Fibroblast of lung (primary cell): ENCODE measurements at regions not wholly inside any gene's neighbourhood (a gene's known extent, or its start where the extent isn't known, plus 50 kb on each side); places are given as distances from the start of the nearest gene placed in this dataset.
A peak's percentile ranks its signal among the peaks of the same experiment; 100 is the strongest.

Source experiments
- DNase-seq, 2 donors: peaks; one replicate each; pipeline versions ENCODE4 v3.0.0 to v3.0.0-alpha.2; 2010; ENCODE audit warnings: low read depth in 2 of 2
- H2AFZ ChIP-seq: 2 replicates; pipeline ENCODE4 v1.5.1; 2012; ENCODE audit warnings: low read length, control low read depth, inconsistent platforms
- H3K27ac ChIP-seq: 2 replicates; pipeline ENCODE4 v1.5.1; 2011; ENCODE audit warnings: low read length, control low read depth; ENCODE audit not compliant: insufficient read depth
- H3K27me3 ChIP-seq: 2 replicates; pipeline ENCODE4 v1.5.1; 2011; ENCODE audit warnings: mild to moderate bottlenecking, low read length; ENCODE audit not compliant: control insufficient read depth, insufficient read depth
- H3K36me3 ChIP-seq: 2 replicates; pipeline ENCODE4 v1.5.1; 2011; ENCODE audit warnings: low read length; ENCODE audit not compliant: control insufficient read depth, insufficient read depth
- H3K4me1 ChIP-seq: 2 replicates; pipeline ENCODE4 v1.5.1; 2011; ENCODE audit warnings: low read length; ENCODE audit not compliant: control insufficient read depth, insufficient read depth; ENCODE audit errors: extremely low read depth
- H3K4me2 ChIP-seq: 2 replicates; pipeline ENCODE4 v1.5.1; 2011; ENCODE audit warnings: low read length, control low read depth; ENCODE audit not compliant: insufficient read depth; ENCODE audit errors: extremely low read depth
- H3K4me3 ChIP-seq, 4 experiments: fragments of 200-600 bp in 1 of 4; sonication (generic) in 1 of 4; replicated peaks in 1 of 4; 2 replicates each; pipeline ENCODE4 v1.5.1; 2011 to 2016; ENCODE audit warnings: low read length in 4 of 4, low read depth in 3 of 4, mild to moderate bottlenecking in 3 of 4, control low read depth in 2 of 4, inconsistent platforms in 1 of 4, mixed read lengths in 1 of 4; ENCODE audit not compliant: insufficient read depth in 1 of 4; ENCODE audit errors: control extremely low read depth in 1 of 4
- H3K79me2 ChIP-seq: 2 replicates; pipeline ENCODE4 v1.5.1; 2012; ENCODE audit warnings: mild to moderate bottlenecking, low read length, inconsistent platforms; ENCODE audit not compliant: control insufficient read depth, insufficient read depth
- H3K9ac ChIP-seq: 2 replicates; pipeline ENCODE4 v1.5.1; 2011; ENCODE audit warnings: mild to moderate bottlenecking, low read length, control low read depth; ENCODE audit not compliant: insufficient read depth
- H3K9me3 ChIP-seq: 2 replicates; pipeline ENCODE4 v1.5.1; 2012; ENCODE audit warnings: low read depth, low read length; ENCODE audit not compliant: control insufficient read depth, insufficient read depth
- H4K20me1 ChIP-seq: 2 replicates; pipeline ENCODE4 v1.5.1; 2011; ENCODE audit warnings: low read length; ENCODE audit not compliant: control insufficient read depth, insufficient read depth; ENCODE audit errors: extremely low read depth
- EZH2 ChIP-seq: IDR thresholded peaks from 2 replicates; pipeline ENCODE4 v1.5.1; 2012; ENCODE audit warnings: low read length, control low read depth, mild to moderate bottlenecking; ENCODE audit errors: missing control alignments
- TF ChIP-seq, protein P1 (sequence below), 2 donors: IDR thresholded peaks in 1 of 2; conservative IDR thresholded peaks in 1 of 2; 1 replicate in 1 of 2; 2 replicates in 1 of 2; pipeline ENCODE4 v1.5.1; 2011 to 2012; ENCODE audit warnings: low read length in 2 of 2, control low read depth in 1 of 2, inconsistent platforms in 1 of 2, low read depth in 1 of 2, mild to moderate bottlenecking in 1 of 2

DNA sequence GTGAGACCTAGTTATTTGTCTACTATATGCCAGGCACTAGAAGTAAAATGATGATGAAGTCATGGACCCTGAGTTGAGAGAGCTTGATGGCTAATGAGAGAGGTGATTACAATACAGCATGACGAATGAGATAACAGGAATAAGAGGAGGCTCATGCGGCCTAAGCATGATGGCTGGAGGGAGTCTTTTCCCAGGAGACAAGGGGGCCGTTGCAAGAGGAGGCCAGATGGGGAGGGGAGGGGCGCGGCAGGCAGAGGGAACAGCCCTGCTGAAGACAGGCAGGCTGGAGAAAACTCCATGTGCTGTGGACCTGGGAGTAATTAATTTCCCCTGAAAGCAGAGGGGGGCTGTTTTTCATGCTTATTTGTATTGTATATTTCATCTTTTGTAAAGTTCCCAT lies 144.7 kb upstream of the RFLNA start:
- no peak overlapping the region for H3K9ac ChIP-seq
- no peak for TF ChIP-seq EZH2
- TF ChIP-seq, protein P1, sequence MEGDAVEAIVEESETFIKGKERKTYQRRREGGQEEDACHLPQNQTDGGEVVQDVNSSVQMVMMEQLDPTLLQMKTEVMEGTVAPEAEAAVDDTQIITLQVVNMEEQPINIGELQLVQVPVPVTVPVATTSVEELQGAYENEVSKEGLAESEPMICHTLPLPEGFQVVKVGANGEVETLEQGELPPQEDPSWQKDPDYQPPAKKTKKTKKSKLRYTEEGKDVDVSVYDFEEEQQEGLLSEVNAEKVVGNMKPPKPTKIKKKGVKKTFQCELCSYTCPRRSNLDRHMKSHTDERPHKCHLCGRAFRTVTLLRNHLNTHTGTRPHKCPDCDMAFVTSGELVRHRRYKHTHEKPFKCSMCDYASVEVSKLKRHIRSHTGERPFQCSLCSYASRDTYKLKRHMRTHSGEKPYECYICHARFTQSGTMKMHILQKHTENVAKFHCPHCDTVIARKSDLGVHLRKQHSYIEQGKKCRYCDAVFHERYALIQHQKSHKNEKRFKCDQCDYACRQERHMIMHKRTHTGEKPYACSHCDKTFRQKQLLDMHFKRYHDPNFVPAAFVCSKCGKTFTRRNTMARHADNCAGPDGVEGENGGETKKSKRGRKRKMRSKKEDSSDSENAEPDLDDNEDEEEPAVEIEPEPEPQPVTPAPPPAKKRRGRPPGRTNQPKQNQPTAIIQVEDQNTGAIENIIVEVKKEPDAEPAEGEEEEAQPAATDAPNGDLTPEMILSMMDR (conservative IDR thresholded peaks at IDR 0.05 in 1 of 2, IDR thresholded peaks at IDR 0.05 in 1 of 2; ENCODE audit: low read depth in 1 of 2, low read length in 2 of 2), result no peak

DNA sequence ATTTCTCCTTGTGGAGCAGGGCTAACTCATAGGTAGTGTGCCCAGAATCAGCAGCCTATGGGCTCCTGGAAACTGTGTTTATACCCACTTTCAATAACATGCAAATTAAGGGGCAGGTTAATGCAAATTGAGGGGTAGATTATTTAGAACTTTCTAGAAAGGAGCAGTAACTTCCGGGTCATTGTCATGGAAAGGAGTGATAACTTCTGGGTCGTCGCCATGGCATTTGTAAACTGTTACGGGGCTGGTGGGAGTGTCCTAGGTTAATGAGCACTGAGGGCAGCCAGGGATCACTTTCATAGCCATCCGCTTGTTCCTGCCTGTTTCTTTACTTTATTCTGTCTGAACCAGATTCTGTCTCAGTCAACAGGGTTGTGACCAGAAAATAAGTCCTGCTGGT lies 143.3 kb upstream of the RFLNA start:
- Histone ChIP-seq H3K4me2 (no peak overlapping the region), H3K4me1 (no peaks in the 10 kb centered on the region), H3K27me3 (no peaks in the 10 kb centered on the region), H3K79me2 (no peaks in the 10 kb centered on the region), H3K36me3 (no peaks in the 10 kb centered on the region), H3K4me3 (no peak overlapping the region), H2AFZ (no peak overlapping the region), H3K9ac (no peak overlapping the region), H3K27ac (no peak overlapping the region), H4K20me1 (no peaks in the 10 kb centered on the region), H3K9me3 (no peaks in the 10 kb centered on the region)
- TF ChIP-seq EZH2, result no peak
- TF ChIP-seq, protein P1 (conservative IDR thresholded peaks at IDR 0.05 in 1 of 2, IDR thresholded peaks at IDR 0.05 in 1 of 2; ENCODE audit: low read depth in 1 of 2, low read length in 2 of 2), result no peak
- no peak for DNase-seq

More for the DNA sequence above, 144.7 kb upstream of the RFLNA start:
- DNase-seq, result no peak
- H3K4me2 ChIP-seq, result no peak overlapping the region
- H3K27me3 ChIP-seq, result no peaks in the 10 kb centered on the region
- H4K20me1 ChIP-seq, result no peaks in the 10 kb centered on the region
- no peak overlapping the region for H2AFZ ChIP-seq
- H3K36me3 ChIP-seq, result no peaks in the 10 kb centered on the region
- no peaks in the 10 kb centered on the region for H3K9me3 ChIP-seq
- no peak overlapping the region for H3K4me3 ChIP-seq
- no peak overlapping the region for H3K27ac ChIP-seq
- no peaks in the 10 kb centered on the region for H3K4me1 ChIP-seq
- no peaks in the 10 kb centered on the region for H3K79me2 ChIP-seq

DNA sequence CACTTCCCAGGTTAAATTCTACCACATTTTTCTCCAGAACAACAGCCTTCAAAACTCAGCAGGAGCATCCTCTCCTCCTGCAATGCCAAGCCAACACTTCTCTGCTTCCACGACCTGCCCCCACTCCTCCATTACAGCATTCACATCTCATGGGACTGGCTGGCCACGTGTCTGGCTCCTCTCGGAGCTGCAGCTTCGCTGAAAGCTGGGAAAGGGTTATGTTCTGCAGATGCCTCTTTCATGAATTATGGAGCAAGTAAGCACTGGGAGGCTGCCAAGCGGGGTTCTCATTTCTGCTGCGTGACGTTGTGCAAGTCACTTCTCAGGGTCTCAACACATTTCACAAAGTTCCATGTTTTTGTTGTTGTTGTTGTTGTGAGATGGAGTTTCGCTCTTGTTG lies 142.2 kb upstream of the RFLNA start:
- DNase-seq, result peak in 1 of 2 donors; percentile 8

More for the DNA sequence above, 142.2 kb upstream of the RFLNA start:
- Histone ChIP-seq H3K9ac (no peak overlapping the region), H3K4me2 (no peak overlapping the region), H3K4me3 (no peak overlapping the region), H4K20me1 (no peaks in the 10 kb centered on the region), H3K4me1 (no peaks in the 10 kb centered on the region), H3K9me3 (no peaks in the 10 kb centered on the region), H3K27me3 (no peaks in the 10 kb centered on the region), H3K36me3 (no peaks in the 10 kb centered on the region), H2AFZ (no peak overlapping the region), H3K79me2 (no peaks in the 10 kb centered on the region), H3K27ac (no peak overlapping the region)
- TF ChIP-seq, protein P1 (conservative IDR thresholded peaks at IDR 0.05 in 1 of 2, IDR thresholded peaks at IDR 0.05 in 1 of 2; ENCODE audit: low read depth in 1 of 2, low read length in 2 of 2), result no peak
- no peak for TF ChIP-seq EZH2
